NOMO-1 treated with DMSO at 0.1 percent for 48 hours (cell line): ENCODE measurements at regions not wholly inside any gene's neighbourhood (a gene's known extent, or its start where the extent isn't known, plus 50 kb on each side); places are given as distances from the start of the nearest gene placed in this dataset.

Source experiments
- DNase-seq: peaks from one replicate; lab custom pipeline; 2025; ENCODE audit not compliant: unreplicated experiment; lab: John Stamatoyannopoulos, UW

GRCh38 chr19:16000024-16000663 is 51.3 kb downstream of the OR10H4 start:
- DNase-seq, result no peak

- DNase-seq, result peak; percentile 90
These were observed 52.9 kb downstream of the OR10H4 start for GRCh38 chr19:16001481-16002312.

- DNase-seq, result peak; percentile 66
These were observed 53.9 kb downstream of the OR10H4 start for GRCh38 chr19:16002406-16003384.

- peak; percentile 39 for DNase-seq
These were observed 54.6 kb downstream of the OR10H4 start for GRCh38 chr19:16003391-16003790.

- no peak for DNase-seq
These were observed 57.1 kb downstream of the OR10H4 start for GRCh38 chr19:16005925-16006324.

DNA sequence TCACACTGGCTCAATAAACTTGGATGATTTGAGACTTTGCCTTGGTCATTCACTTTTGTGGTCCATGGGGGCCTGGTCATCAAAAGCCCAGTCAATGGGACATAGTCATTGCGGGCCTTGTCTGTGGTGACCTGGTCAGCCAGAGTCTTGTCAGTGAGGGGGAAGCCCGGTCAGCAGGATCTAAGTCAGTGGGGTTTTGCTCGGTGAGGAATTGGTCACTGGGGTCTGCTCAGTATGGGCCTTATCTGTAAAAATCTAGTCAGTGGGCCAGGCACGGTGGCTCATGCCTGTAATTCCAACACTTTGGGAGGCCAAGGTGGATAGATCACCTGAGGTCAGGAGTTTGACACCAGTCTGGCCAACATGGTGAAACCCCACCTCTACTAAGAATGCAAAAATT is 63.7 kb upstream of the TPM4 start:
- DNase-seq, result no peak

- no peak for DNase-seq
These were observed 63.0 kb upstream of the TPM4 start for GRCh38 chr19:16013181-16013850.

GRCh38 chr19:16013851-16014840 is 62.1 kb upstream of the TPM4 start:
- DNase-seq, result no peak

GRCh38 chr19:16014923-16015804 is 61.1 kb upstream of the TPM4 start:
- no peak for DNase-seq

GRCh38 chr19:16015805-16016173 is 60.5 kb upstream of the TPM4 start:
- no peak for DNase-seq

- DNase-seq, result no peak
These were observed 59.8 kb upstream of the TPM4 start for GRCh38 chr19:16016226-16017137.

- DNase-seq, result no peak
These were observed 59.2 kb upstream of the TPM4 start for GRCh38 chr19:16017138-16017490.

GRCh38 chr19:16018106-16018755 is 58.1 kb upstream of the TPM4 start:
- DNase-seq, result no peak

GRCh38 chr19:16018801-16019551 is 57.3 kb upstream of the TPM4 start:
- DNase-seq, result no peak

GRCh38 chr19:16019691-16020448 is 56.4 kb upstream of the TPM4 start:
- DNase-seq, result no peak

GRCh38 chr19:16021796-16022195 is 54.5 kb upstream of the TPM4 start:
- DNase-seq, result no peak
